Esophagus muscularis mucosa (tissue), 4 donors: ENCODE measurements at regions not wholly inside any gene's neighbourhood (a gene's known extent, or its start where the extent isn't known, plus 50 kb on each side); places are given as distances from the start of the nearest gene placed in this dataset.

ENCODE experiments used
- DNase-seq: peaks from one replicate; pipeline ENCODE4 v3.0.0-alpha.2; 2017; ENCODE audit errors: extremely low spot score
- H3K27ac ChIP-seq, 4 donors: fragments of 200-600 bp; sonication (generic); replicated peaks in 1 of 4; 1 replicate in 3 of 4; 2 replicates in 1 of 4; pipeline ENCODE4 v1.5.1; 2016 to 2019; ENCODE audit warnings: mild to moderate bottlenecking in 1 of 4
- H3K27me3 ChIP-seq, 4 donors: fragments of 200-600 bp; sonication (generic); one replicate each; pipeline versions ENCODE4 v1.5.1 to v1.6.0; 2016 to 2019
- H3K36me3 ChIP-seq, 4 donors: fragments of 200-600 bp; sonication (generic); one replicate each; pipeline ENCODE4 v1.5.1; 2016 to 2019
- H3K4me1 ChIP-seq, 4 donors: fragments of 200-600 bp; sonication (generic); one replicate each; pipeline ENCODE4 v1.5.1; 2016 to 2019
- H3K4me3 ChIP-seq, 4 donors: fragments of 200-600 bp; sonication (generic); 1 replicate in 2 of 4; 2 replicates in 2 of 4; pipeline ENCODE4 v1.5.1; 2016 to 2019; ENCODE audit warnings: mild to moderate bottlenecking in 4 of 4, moderate library complexity in 1 of 4
- H3K9me3 ChIP-seq, 4 donors: fragments of 200-600 bp; sonication (generic); 1 replicate in 3 of 4; 2 replicates in 1 of 4; pipeline ENCODE4 v1.5.1; 2016 to 2019
- CTCF ChIP-seq, 3 experiments: fragments of 200-600 bp in 2 of 3; fragments of 450-650 bp in 1 of 3; sonication (generic) in 2 of 3; IDR thresholded peaks; one replicate each; pipeline ENCODE4 v1.5.1; 2017 to 2019; ENCODE audit warnings: antibody characterized with exemption in 3 of 3, mild to moderate bottlenecking in 2 of 3, moderate library complexity in 1 of 3
- EP300 ChIP-seq: sonication (generic); formaldehyde crosslinking; IDR thresholded peaks from one replicate; pipeline ENCODE4 v1.6.1; 2017; ENCODE audit warnings: antibody characterized with exemption
- POLR2A ChIP-seq: fragments of 450-650 bp; IDR thresholded peaks from one replicate; pipeline ENCODE4 v1.6.1; 2017; ENCODE audit warnings: antibody characterized with exemption, moderate library complexity, mild to moderate bottlenecking, low read depth
- POLR2AphosphoS5 ChIP-seq, 2 donors: sonication (generic); formaldehyde crosslinking; IDR thresholded peaks; one replicate each; pipeline ENCODE4 v1.6.1; 2017; ENCODE audit warnings: antibody characterized with exemption in 2 of 2
- WGBS: methylation state at CpG from one replicate; pipeline ENCODE4 v1.1.5; 2018; 5-methylcytosine and 5-hydroxymethylcytosine counted together
- intact Hi-C: fragments of 100-400 bp; cut with DNase I; formaldehyde crosslinking; loops from one replicate; pipeline ENCODE4 v1.15.1; 2023

GRCh38 chr21:17343055-17343454 is 169.8 kb upstream of the CXADR start:
- no peak for DNase-seq
- intact Hi-C loops: no loop called here
- Histone ChIP-seq H3K27ac (no peak overlapping the region), H3K4me3 (no peak overlapping the region), H3K4me1 (no peaks in the 10 kb centered on the region), H3K27me3 (no peaks in the 10 kb centered on the region), H3K9me3 (peaks cover 0 to 7% (median 0%) of the 10 kb centered on the region in 4 donors), H3K36me3 (no peaks in the 10 kb centered on the region)
- WGBS: 34% methylated on average over 2 of the region's 2 CpGs
- TF ChIP-seq POLR2A (no peak), POLR2AphosphoS5 (IDR thresholded peaks at IDR 0.05) (no peak)

- no peaks in the 10 kb centered on the region for H3K36me3 ChIP-seq
- 75% methylated on average over 3 of the region's 3 CpGs for WGBS
- TF ChIP-seq EP300: no peak
- no peak for TF ChIP-seq CTCF (IDR thresholded peaks at IDR 0.05)
- no peak for TF ChIP-seq POLR2A
- TF ChIP-seq POLR2AphosphoS5 (IDR thresholded peaks at IDR 0.05): no peak
- peaks cover 0 to 5% (median 0%) of the 10 kb centered on the region in 4 donors for H3K27me3 ChIP-seq
- no peaks in the 10 kb centered on the region for H3K4me1 ChIP-seq
- no peak overlapping the region for H3K27ac ChIP-seq
- DNase-seq: no peak
- no peak overlapping the region for H3K4me3 ChIP-seq
- intact Hi-C loops: no loop called here
- H3K9me3 ChIP-seq: peaks cover 0 to 2% (median 0%) of the 10 kb centered on the region in 4 donors
Measured at GRCh38 chr21:17348357-17348756, 164.5 kb upstream of the CXADR start.

GRCh38 chr21:17348849-17349248 is 164.0 kb upstream of the CXADR start:
- TF ChIP-seq CTCF (IDR thresholded peaks at IDR 0.05) (no peak), POLR2AphosphoS5 (IDR thresholded peaks at IDR 0.05) (no peak), EP300 (no peak), POLR2A (no peak)
- 76% methylated on average over 1 of the region's 1 CpG for WGBS
- no peak overlapping the region for H3K4me3 ChIP-seq
- H3K36me3 ChIP-seq: no peaks in the 10 kb centered on the region
- DNase-seq: no peak
- intact Hi-C loops: no loop called here
- no peak overlapping the region for H3K27ac ChIP-seq
- peaks cover 0 to 5% (median 0%) of the 10 kb centered on the region in 4 donors for H3K27me3 ChIP-seq
- no peaks in the 10 kb centered on the region for H3K9me3 ChIP-seq
- H3K4me1 ChIP-seq: no peaks in the 10 kb centered on the region

GRCh38 chr21:17351766-17352165 is 161.1 kb upstream of the CXADR start:
- no peaks in the 10 kb centered on the region for H3K36me3 ChIP-seq
- H3K9me3 ChIP-seq: no peaks in the 10 kb centered on the region
- DNase-seq: no peak
- no peak overlapping the region for H3K4me3 ChIP-seq
- WGBS: 89% methylated on average over 2 of the region's 2 CpGs
- peaks cover 0 to 5% (median 0%) of the 10 kb centered on the region in 4 donors for H3K27me3 ChIP-seq
- no peak overlapping the region for H3K27ac ChIP-seq
- intact Hi-C loops: no loop called here
- no peaks in the 10 kb centered on the region for H3K4me1 ChIP-seq
- TF ChIP-seq CTCF (IDR thresholded peaks at IDR 0.05) (no peak), EP300 (no peak), POLR2AphosphoS5 (IDR thresholded peaks at IDR 0.05) (no peak), POLR2A (no peak)

- TF ChIP-seq CTCF (IDR thresholded peaks at IDR 0.05): no peak
- TF ChIP-seq POLR2AphosphoS5 (IDR thresholded peaks at IDR 0.05): no peak
- TF ChIP-seq POLR2A: no peak
- TF ChIP-seq EP300: no peak
- Histone ChIP-seq H3K4me3 (no peak overlapping the region), H3K27me3 (peaks cover 0 to 5% (median 0%) of the 10 kb centered on the region in 4 donors), H3K36me3 (no peaks in the 10 kb centered on the region), H3K9me3 (no peaks in the 10 kb centered on the region), H3K4me1 (no peaks in the 10 kb centered on the region), H3K27ac (no peak overlapping the region)
- WGBS: 75% methylated on average over 3 of the region's 3 CpGs
- intact Hi-C loops: no loop called here
- DNase-seq: no peak
Measured at GRCh38 chr21:17352996-17353655, 159.7 kb upstream of the CXADR start.
